IMR-90 (cell line): ENCODE measurements at regions not wholly inside any gene's neighbourhood (a gene's known extent, or its start where the extent isn't known, plus 50 kb on each side); places are given as distances from the start of the nearest gene placed in this dataset.
"Not testable (repeated sequence)": the region's sequence is repeated elsewhere in the genome, so short reads cannot be mapped to it uniquely, and the experiment has no call there.

ENCODE experiments used
- ATAC-seq: fragments of 200-7000 bp; cut with Tn5 transposase; 2 replicates; pipeline ENCODE4 v1.9.1; 2020; ENCODE audit warnings: low read depth, mild to moderate bottlenecking, moderate library complexity
- BruUV-seq: library from RNA; stranded (reverse); fragments of 400-500 nt; replicated peaks from 2 replicates; lab custom pipeline; 2021; lab: Mats Ljungman, UMichigan
- CTCF ChIA-PET: fragments of 300-600 bp; formaldehyde crosslinking; extraction: SDS; loops from one replicate; lab custom pipeline; 2021; ENCODE audit warnings: antibody characterized with exemption; lab: Yijun Ruan, JAX
- POLR2A ChIA-PET: fragments of 300-600 bp; sonication (Branson Sonifier 250); formaldehyde crosslinking; loops from one replicate; lab custom pipeline; 2022; ENCODE audit warnings: antibody characterized with exemption; ENCODE audit not compliant: unreplicated experiment; lab: Charles Lee
- DNase-seq: peaks from one replicate; pipeline ENCODE4 v3.0.0; 2013
- H2AFZ ChIP-seq: replicated peaks from 2 replicates; pipeline ENCODE3; 2013; ENCODE audit warnings: low read length, mild to moderate bottlenecking; ENCODE audit not compliant: poor library complexity
- H2AK5ac ChIP-seq: 2 replicates; pipeline ENCODE4 v1.6.1; 2013; ENCODE audit warnings: low read depth, low read length, inconsistent platforms
- H2AK9ac ChIP-seq: replicated peaks from 2 replicates; pipeline ENCODE3; 2013; ENCODE audit warnings: mild to moderate bottlenecking, low read depth, low read length, moderate library complexity; ENCODE audit not compliant: poor library complexity
- H2BK120ac ChIP-seq: 2 replicates; pipeline ENCODE4 v1.6.1; 2013; ENCODE audit warnings: low read depth, low read length, inconsistent platforms
- H2BK15ac ChIP-seq: 3 replicates; pipeline ENCODE4 v1.6.1; 2013; ENCODE audit warnings: low read depth, low read length, inconsistent platforms
- H2BK20ac ChIP-seq: 2 replicates; pipeline ENCODE4 v1.6.1; 2013; ENCODE audit warnings: low read depth, mild to moderate bottlenecking, inconsistent platforms, low read length, moderate library complexity
- H2BK5ac ChIP-seq: 2 replicates; pipeline ENCODE4 v1.6.1; 2013; ENCODE audit warnings: mild to moderate bottlenecking, low read depth, low read length, inconsistent platforms; ENCODE audit not compliant: poor library complexity, severe bottlenecking
- H3K14ac ChIP-seq: replicated peaks from 2 replicates; pipeline ENCODE4 v1.6.1; 2013; ENCODE audit warnings: low read depth, low read length, inconsistent platforms
- H3K18ac ChIP-seq: 2 replicates; pipeline ENCODE4 v1.6.1; 2013; ENCODE audit warnings: low read depth, low read length, control low read depth
- H3K23ac ChIP-seq: 2 replicates; pipeline ENCODE4 v1.6.1; 2013; ENCODE audit warnings: low read depth, low read length, inconsistent platforms
- H3K27ac ChIP-seq: 2 replicates; pipeline ENCODE4 v1.5.1; 2013; ENCODE audit warnings: mild to moderate bottlenecking, control low read depth, low read length; ENCODE audit not compliant: insufficient read depth
- H3K27me3 ChIP-seq: 2 replicates; pipeline ENCODE4 v1.6.1; 2013; ENCODE audit warnings: low read length; ENCODE audit not compliant: control insufficient read depth, insufficient read depth
- H3K36me3 ChIP-seq: 2 replicates; pipeline ENCODE4 v1.6.1; 2013; ENCODE audit warnings: low read length, mixed read lengths; ENCODE audit not compliant: control insufficient read depth, insufficient read depth
- H3K4ac ChIP-seq: 2 replicates; pipeline ENCODE4 v1.6.1; 2013; ENCODE audit warnings: low read depth, low read length, inconsistent platforms
- H3K4me1 ChIP-seq: 2 replicates; pipeline ENCODE4 v1.6.1; 2013; ENCODE audit warnings: low read length, mixed read lengths; ENCODE audit not compliant: control insufficient read depth, insufficient read depth
- H3K4me2 ChIP-seq: 2 replicates; pipeline ENCODE4 v1.6.1; 2013; ENCODE audit warnings: low read depth, mild to moderate bottlenecking, control low read depth, low read length, moderate library complexity
- H3K4me3 ChIP-seq: 2 replicates; pipeline ENCODE4 v1.5.1; 2013; ENCODE audit warnings: low read depth, mild to moderate bottlenecking, control low read depth, low read length, moderate library complexity; ENCODE audit not compliant: insufficient read depth
- H3K56ac ChIP-seq: 2 replicates; pipeline ENCODE4 v1.6.1; 2013; ENCODE audit warnings: low read length, inconsistent platforms; ENCODE audit not compliant: insufficient read depth; ENCODE audit errors: extremely low read depth
- H3K79me1 ChIP-seq, 2 experiments: 2 replicates each; pipeline ENCODE4 v1.6.1; 2013; ENCODE audit warnings: low read length in 2 of 2, inconsistent platforms in 1 of 2, low read depth in 1 of 2
- H3K9ac ChIP-seq: 2 replicates; pipeline ENCODE4 v1.6.1; 2013; ENCODE audit warnings: low read depth, low read length, control low read depth
- H3K9me1 ChIP-seq: 2 replicates; pipeline ENCODE4 v1.6.1; 2013; ENCODE audit warnings: low read length, inconsistent platforms; ENCODE audit not compliant: insufficient read depth
- H3K9me3 ChIP-seq: 2 replicates; pipeline ENCODE4 v1.6.1; 2013; ENCODE audit warnings: low read length; ENCODE audit not compliant: control insufficient read depth, insufficient read depth
- H4K20me1 ChIP-seq: 2 replicates; pipeline ENCODE4 v1.6.1; 2013; ENCODE audit warnings: low read length, inconsistent platforms; ENCODE audit not compliant: insufficient read depth
- H4K5ac ChIP-seq: 2 replicates; pipeline ENCODE4 v1.6.1; 2013; ENCODE audit warnings: mild to moderate bottlenecking, low read depth, low read length, control low read depth
- H4K8ac ChIP-seq, 2 experiments: 2 replicates each; pipeline ENCODE4 v1.6.1; 2013; ENCODE audit warnings: low read depth in 2 of 2, low read length in 2 of 2, control low read depth in 1 of 2, inconsistent platforms in 1 of 2
- H4K91ac ChIP-seq: 2 replicates; pipeline ENCODE4 v1.6.1; 2013; ENCODE audit warnings: low read depth, low read length, inconsistent platforms; ENCODE audit not compliant: insufficient read depth
- WGBS, 2 experiments: methylation state at CpG; one replicate each; pipeline versions ENCODE4 v1.1.5 to v1.1.7; 2013; ENCODE audit warnings: missing lambda C conversion rate in 2 of 2; ENCODE audit not compliant: insufficient read length in 1 of 2; ENCODE audit errors: extremely low coverage in 2 of 2; 5-methylcytosine and 5-hydroxymethylcytosine counted together
- dilution Hi-C: fragments of 300-500 bp; cut with HindIII; formaldehyde crosslinking; loops from one replicate; pipeline ENCODE4 v1.14.3; 2018; ENCODE audit warnings: low sequenced_read_pairs; ENCODE audit not compliant: unreplicated experiment
- in situ Hi-C: fragments of 300-500 bp; cut with MboI; formaldehyde crosslinking; loops from 3 replicates; pipeline ENCODE4 v1.14.3; 2019; ENCODE audit warnings: low sequenced_read_pairs, inconsistent platforms, mixed read lengths
- intact Hi-C: fragments of 100-400 bp; cut with micrococcal nuclease; formaldehyde crosslinking; loops from 2 replicates; pipeline ENCODE4 v1.10.0; 2022

GRCh38 chr15:67934126-67934525 lies 94.3 kb upstream of the RNU6-1 start:
- H2AK9ac ChIP-seq = not testable (repeated sequence)

More at GRCh38 chr15:67934126-67934525, 94.3 kb upstream of the RNU6-1 start:
- BruUV-seq, H3K9me1 ChIP-seq, H3K56ac ChIP-seq, H3K14ac ChIP-seq, H3K4me2 ChIP-seq, in situ Hi-C loops, H2BK120ac ChIP-seq, H3K4ac ChIP-seq, dilution Hi-C loops, H2AK5ac ChIP-seq, H3K4me3 ChIP-seq, H3K36me3 ChIP-seq, H3K9ac ChIP-seq, H4K5ac ChIP-seq, H3K18ac ChIP-seq, H3K23ac ChIP-seq, H2AFZ ChIP-seq, CTCF ChIA-PET, H3K4me1 ChIP-seq, ATAC-seq, H2BK20ac ChIP-seq, H3K79me1 ChIP-seq, H2BK5ac ChIP-seq, intact Hi-C loops, H2BK15ac ChIP-seq, H3K27ac ChIP-seq, DNase-seq, H3K9me3 ChIP-seq, H4K8ac ChIP-seq, H4K91ac ChIP-seq, H4K20me1 ChIP-seq: not testable (repeated sequence)
- H3K27me3 ChIP-seq = peaks cover 14% of the 10 kb centered on the region
- POLR2A ChIA-PET = interaction anchor here (0.6 kb wide), 1 partner anchor 221 kb away, joined by 3 read pairs; no protein-coding TSS in a partner anchor
- WGBS, 2 experiments = no CpG with 5 or more reads among the region's 3 CpGs
